Neural cell (in vitro differentiated cells): ENCODE measurements at regions not wholly inside any gene's neighbourhood (a gene's known extent, or its start where the extent isn't known, plus 50 kb on each side); places are given as distances from the start of the nearest gene placed in this dataset.

Experiments used
- H2AFZ ChIP-seq: fragments of 200-600, 300-800 bp; sonication (generic), shearing (Covaris generic); 2 replicates; pipeline ENCODE4 v1.6.0; 2014; ENCODE audit warnings: low read depth, mild to moderate bottlenecking, antibody characterized with exemption, low read length, moderate library complexity
- H3F3A ChIP-seq: fragments of 200-600 bp; shearing (Covaris generic); 2 replicates; pipeline ENCODE4 v1.6.1; 2016; ENCODE audit warnings: mild to moderate bottlenecking, moderate library complexity, mixed read lengths, antibody characterized with exemption, low read length; ENCODE audit not compliant: insufficient read depth, poor library complexity, severe bottlenecking
- H3K27ac ChIP-seq: fragments of 200-600, 300-800 bp; sonication (generic), shearing (Covaris generic); 2 replicates; pipeline ENCODE4 v1.5.1; 2014; ENCODE audit warnings: mild to moderate bottlenecking, low read length, moderate library complexity
- H3K27me3 ChIP-seq: fragments of 300-800, 200-600 bp; sonication (generic), shearing (Covaris generic); 2 replicates; pipeline ENCODE4 v1.6.0; 2014; ENCODE audit warnings: mild to moderate bottlenecking, low read depth, low read length, moderate library complexity; ENCODE audit not compliant: insufficient read depth
- H3K36me3 ChIP-seq: fragments of 300-800, 200-600 bp; sonication (generic), shearing (Covaris generic); 2 replicates; pipeline ENCODE4 v1.5.1; 2014; ENCODE audit warnings: mild to moderate bottlenecking, antibody characterized with exemption, low read length, moderate library complexity; ENCODE audit not compliant: insufficient read depth
- H3K4me2 ChIP-seq: fragments of 300-800, 200-600 bp; sonication (generic), shearing (Covaris generic); 2 replicates; pipeline ENCODE4 v1.6.0; 2014; ENCODE audit warnings: mild to moderate bottlenecking, low read length
- H3K4me3 ChIP-seq: fragments of 300-800, 200-600 bp; sonication (generic), shearing (Covaris generic); 2 replicates; pipeline ENCODE4 v1.5.1; 2014; ENCODE audit warnings: mild to moderate bottlenecking, low read length, moderate library complexity
- H3K79me2 ChIP-seq: fragments of 200-600 bp; shearing (Covaris generic); replicated peaks from 2 replicates; pipeline ENCODE4 v1.6.0; 2014; ENCODE audit warnings: mild to moderate bottlenecking, low read length, moderate library complexity; ENCODE audit not compliant: insufficient read depth
- H3K9ac ChIP-seq: fragments of 300-800, 200-600 bp; sonication (generic), shearing (Covaris generic); 2 replicates; pipeline ENCODE4 v1.6.1; 2016; ENCODE audit warnings: mild to moderate bottlenecking, low read length, mixed read lengths
- H3K9me2 ChIP-seq: fragments of 200-600 bp; shearing (Covaris generic); 2 replicates; pipeline ENCODE4 v1.6.1; 2016; ENCODE audit warnings: mild to moderate bottlenecking, low read length, mixed read lengths; ENCODE audit not compliant: insufficient read depth
- H3K9me3 ChIP-seq: fragments of 200-600, 300-800 bp; sonication (generic), shearing (Covaris generic); 2 replicates; pipeline ENCODE4 v1.6.1; 2016; ENCODE audit warnings: mild to moderate bottlenecking, mixed run types, low read length, moderate library complexity, mixed read lengths
- H4K20me1 ChIP-seq: fragments of 200-600 bp; shearing (Covaris generic); 2 replicates; pipeline ENCODE4 v1.6.1; 2016; ENCODE audit warnings: mild to moderate bottlenecking, mixed run types; ENCODE audit not compliant: insufficient read depth
- EP300 ChIP-seq: fragments of 450-650 bp; conservative IDR thresholded peaks from 2 replicates; pipeline ENCODE4 v1.6.1; 2014; ENCODE audit warnings: antibody characterized with exemption, mild to moderate bottlenecking, moderate library complexity; ENCODE audit not compliant: poor library complexity, severe bottlenecking
- EZH2 ChIP-seq: fragments of 200-600, 300-800 bp; shearing (Covaris generic), sonication (generic); IDR thresholded peaks from 2 replicates; pipeline ENCODE4 v1.6.1; 2014; ENCODE audit warnings: antibody characterized with exemption, low read length, borderline replicate concordance, mild to moderate bottlenecking; ENCODE audit not compliant: insufficient read depth, poor library complexity, severe bottlenecking
- MXI1 ChIP-seq: fragments of 450-650 bp; conservative IDR thresholded peaks from 2 replicates; pipeline ENCODE4 v1.6.1; 2014; ENCODE audit warnings: antibody characterized with exemption, mild to moderate bottlenecking; ENCODE audit not compliant: poor library complexity, severe bottlenecking
- POLR2AphosphoS5 ChIP-seq: IDR thresholded peaks from 2 replicates; pipeline ENCODE4 v1.6.1; 2012
- RAD21 ChIP-seq: fragments of 450-650 bp; conservative IDR thresholded peaks from 2 replicates; pipeline ENCODE4 v1.6.1; 2014; ENCODE audit warnings: antibody characterized with exemption, mild to moderate bottlenecking, moderate library complexity
- SMC3 ChIP-seq: fragments of 450-650 bp; conservative IDR thresholded peaks from 2 replicates; pipeline ENCODE4 v1.6.1; 2014; ENCODE audit warnings: antibody characterized with exemption, mild to moderate bottlenecking, moderate library complexity; ENCODE audit not compliant: poor library complexity
- TAF1 ChIP-seq: IDR thresholded peaks from 2 replicates; pipeline ENCODE4 v1.6.1; 2012; ENCODE audit warnings: low read depth
- TF ChIP-seq, protein P1 (sequence below): fragments of 450-650 bp; IDR thresholded peaks from 2 replicates; pipeline ENCODE4 v1.5.1; 2014; ENCODE audit warnings: antibody characterized with exemption, mild to moderate bottlenecking, moderate library complexity; ENCODE audit not compliant: poor library complexity, severe bottlenecking
- TF ChIP-seq, protein P2 (sequence below): IDR thresholded peaks from 2 replicates; pipeline ENCODE4 v1.6.1; 2012; ENCODE audit warnings: borderline replicate concordance

DNA sequence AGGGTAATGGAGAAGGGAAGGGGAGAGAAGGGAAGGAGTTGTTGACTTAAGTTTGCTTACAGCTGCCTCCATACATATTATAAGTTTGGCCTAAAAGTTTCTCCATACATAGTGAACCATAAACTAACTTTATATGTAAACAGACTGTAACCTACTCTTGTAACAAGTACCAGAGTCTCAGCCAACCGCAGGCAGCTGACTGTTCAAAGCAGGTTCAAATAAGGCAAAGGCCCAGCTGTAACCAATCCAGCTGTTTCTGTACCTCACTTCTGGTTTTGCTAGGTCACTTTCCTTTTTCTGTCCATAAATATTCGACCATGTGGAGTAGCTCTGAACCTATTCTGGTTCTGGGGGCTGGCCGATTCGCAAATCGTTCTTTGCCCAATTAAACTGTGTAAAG, 591.2 kb downstream of the INSC start:
- H3K9me2 ChIP-seq: no peaks in the 10 kb centered on the region
- H3F3A ChIP-seq: no peaks in the 10 kb centered on the region
- no peaks in the 10 kb centered on the region for H3K79me2 ChIP-seq
- H3K27ac ChIP-seq: no peak overlapping the region
- no peak overlapping the region for H3K9ac ChIP-seq
- TF ChIP-seq SMC3 (no peak), MXI1 (no peak), POLR2AphosphoS5 (no peak), EZH2 (no peak), EP300 (no peak), TAF1 (no peak), RAD21 (no peak)
- TF ChIP-seq, protein P1, sequence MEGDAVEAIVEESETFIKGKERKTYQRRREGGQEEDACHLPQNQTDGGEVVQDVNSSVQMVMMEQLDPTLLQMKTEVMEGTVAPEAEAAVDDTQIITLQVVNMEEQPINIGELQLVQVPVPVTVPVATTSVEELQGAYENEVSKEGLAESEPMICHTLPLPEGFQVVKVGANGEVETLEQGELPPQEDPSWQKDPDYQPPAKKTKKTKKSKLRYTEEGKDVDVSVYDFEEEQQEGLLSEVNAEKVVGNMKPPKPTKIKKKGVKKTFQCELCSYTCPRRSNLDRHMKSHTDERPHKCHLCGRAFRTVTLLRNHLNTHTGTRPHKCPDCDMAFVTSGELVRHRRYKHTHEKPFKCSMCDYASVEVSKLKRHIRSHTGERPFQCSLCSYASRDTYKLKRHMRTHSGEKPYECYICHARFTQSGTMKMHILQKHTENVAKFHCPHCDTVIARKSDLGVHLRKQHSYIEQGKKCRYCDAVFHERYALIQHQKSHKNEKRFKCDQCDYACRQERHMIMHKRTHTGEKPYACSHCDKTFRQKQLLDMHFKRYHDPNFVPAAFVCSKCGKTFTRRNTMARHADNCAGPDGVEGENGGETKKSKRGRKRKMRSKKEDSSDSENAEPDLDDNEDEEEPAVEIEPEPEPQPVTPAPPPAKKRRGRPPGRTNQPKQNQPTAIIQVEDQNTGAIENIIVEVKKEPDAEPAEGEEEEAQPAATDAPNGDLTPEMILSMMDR: no peak
- TF ChIP-seq, protein P2, sequence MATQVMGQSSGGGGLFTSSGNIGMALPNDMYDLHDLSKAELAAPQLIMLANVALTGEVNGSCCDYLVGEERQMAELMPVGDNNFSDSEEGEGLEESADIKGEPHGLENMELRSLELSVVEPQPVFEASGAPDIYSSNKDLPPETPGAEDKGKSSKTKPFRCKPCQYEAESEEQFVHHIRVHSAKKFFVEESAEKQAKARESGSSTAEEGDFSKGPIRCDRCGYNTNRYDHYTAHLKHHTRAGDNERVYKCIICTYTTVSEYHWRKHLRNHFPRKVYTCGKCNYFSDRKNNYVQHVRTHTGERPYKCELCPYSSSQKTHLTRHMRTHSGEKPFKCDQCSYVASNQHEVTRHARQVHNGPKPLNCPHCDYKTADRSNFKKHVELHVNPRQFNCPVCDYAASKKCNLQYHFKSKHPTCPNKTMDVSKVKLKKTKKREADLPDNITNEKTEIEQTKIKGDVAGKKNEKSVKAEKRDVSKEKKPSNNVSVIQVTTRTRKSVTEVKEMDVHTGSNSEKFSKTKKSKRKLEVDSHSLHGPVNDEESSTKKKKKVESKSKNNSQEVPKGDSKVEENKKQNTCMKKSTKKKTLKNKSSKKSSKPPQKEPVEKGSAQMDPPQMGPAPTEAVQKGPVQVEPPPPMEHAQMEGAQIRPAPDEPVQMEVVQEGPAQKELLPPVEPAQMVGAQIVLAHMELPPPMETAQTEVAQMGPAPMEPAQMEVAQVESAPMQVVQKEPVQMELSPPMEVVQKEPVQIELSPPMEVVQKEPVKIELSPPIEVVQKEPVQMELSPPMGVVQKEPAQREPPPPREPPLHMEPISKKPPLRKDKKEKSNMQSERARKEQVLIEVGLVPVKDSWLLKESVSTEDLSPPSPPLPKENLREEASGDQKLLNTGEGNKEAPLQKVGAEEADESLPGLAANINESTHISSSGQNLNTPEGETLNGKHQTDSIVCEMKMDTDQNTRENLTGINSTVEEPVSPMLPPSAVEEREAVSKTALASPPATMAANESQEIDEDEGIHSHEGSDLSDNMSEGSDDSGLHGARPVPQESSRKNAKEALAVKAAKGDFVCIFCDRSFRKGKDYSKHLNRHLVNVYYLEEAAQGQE: no peak
- H3K27me3 ChIP-seq: no peaks in the 10 kb centered on the region
- no peak overlapping the region for H3K4me2 ChIP-seq
- H2AFZ ChIP-seq: no peak overlapping the region
- H3K4me3 ChIP-seq: no peak overlapping the region
- H4K20me1 ChIP-seq: no peaks in the 10 kb centered on the region
- no peaks in the 10 kb centered on the region for H3K36me3 ChIP-seq
- no peaks in the 10 kb centered on the region for H3K9me3 ChIP-seq

DNA sequence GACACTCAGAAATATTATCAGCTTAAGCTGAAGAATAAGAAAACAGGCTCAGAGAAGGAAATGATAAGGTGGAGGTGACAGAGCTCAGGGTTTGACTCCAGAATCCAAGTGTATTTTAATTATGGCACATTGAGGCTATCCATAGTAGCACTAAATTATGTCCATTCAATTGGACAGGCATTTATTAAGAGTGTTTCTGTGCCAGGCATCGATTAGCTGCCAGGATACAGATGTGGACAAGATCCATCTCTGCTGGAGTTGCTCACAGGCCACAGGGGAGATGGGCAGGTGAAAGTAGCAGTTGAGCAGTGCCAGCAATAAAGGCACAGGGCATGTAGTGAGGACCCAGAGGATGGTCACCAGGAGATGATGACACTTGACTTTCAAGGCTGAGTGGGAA, 592.5 kb downstream of the INSC start:
- no peaks in the 10 kb centered on the region for H3F3A ChIP-seq
- H4K20me1 ChIP-seq: no peaks in the 10 kb centered on the region
- H2AFZ ChIP-seq: no peak overlapping the region
- H3K36me3 ChIP-seq: no peaks in the 10 kb centered on the region
- no peak overlapping the region for H3K4me3 ChIP-seq
- no peak overlapping the region for H3K27ac ChIP-seq
- H3K4me2 ChIP-seq: no peak overlapping the region
- no peaks in the 10 kb centered on the region for H3K9me3 ChIP-seq
- no peaks in the 10 kb centered on the region for H3K27me3 ChIP-seq
- H3K79me2 ChIP-seq: no peaks in the 10 kb centered on the region
- H3K9ac ChIP-seq: no peak overlapping the region
- TF ChIP-seq EZH2: no peak
- TF ChIP-seq TAF1: no peak
- H3K9me2 ChIP-seq: no peaks in the 10 kb centered on the region

DNA sequence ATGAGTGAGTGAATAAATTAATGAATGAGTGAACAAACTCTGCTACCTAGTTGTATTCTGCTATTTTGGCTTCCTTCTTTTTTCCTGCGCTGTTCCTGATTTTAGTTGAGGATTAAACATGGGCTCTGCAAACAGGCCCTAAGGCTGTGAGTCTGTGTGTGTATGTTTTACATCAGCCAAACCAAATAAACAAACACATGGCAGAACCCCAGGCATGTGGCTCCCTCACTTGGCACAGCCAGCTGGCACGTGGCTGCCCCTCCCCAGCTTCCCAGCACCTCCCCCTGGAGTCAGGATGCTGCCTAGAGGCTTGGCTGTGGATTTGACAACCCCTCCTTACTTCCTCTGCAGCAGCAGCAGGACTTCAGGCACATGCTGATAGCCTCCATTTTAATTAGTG, 593.2 kb downstream of the INSC start:
- no peaks in the 10 kb centered on the region for H3K9me2 ChIP-seq
- TF ChIP-seq POLR2AphosphoS5: no peak
- TF ChIP-seq, protein P2: no peak
- TF ChIP-seq EP300: no peak
- TF ChIP-seq SMC3: no peak
- TF ChIP-seq, protein P1: no peak
- no peak for TF ChIP-seq EZH2
- TF ChIP-seq TAF1: no peak
- TF ChIP-seq RAD21: no peak
- TF ChIP-seq MXI1: no peak
- no peak overlapping the region for H2AFZ ChIP-seq
- no peaks in the 10 kb centered on the region for H3K36me3 ChIP-seq
- H3K9ac ChIP-seq: no peak overlapping the region
- no peak overlapping the region for H3K4me3 ChIP-seq
- no peaks in the 10 kb centered on the region for H3K27me3 ChIP-seq
- H4K20me1 ChIP-seq: no peaks in the 10 kb centered on the region
- H3K27ac ChIP-seq: no peak overlapping the region
- H3F3A ChIP-seq: no peaks in the 10 kb centered on the region
- H3K79me2 ChIP-seq: no peaks in the 10 kb centered on the region
- H3K4me2 ChIP-seq: no peak overlapping the region
- no peaks in the 10 kb centered on the region for H3K9me3 ChIP-seq
